ENCODE measurements at regions not wholly inside any gene's neighbourhood (a gene's known extent, or its start where the extent isn't known, plus 50 kb on each side); places are given as distances from the start of the nearest gene placed in this dataset.
A peak's percentile ranks its signal among the peaks of the same experiment; 100 is the strongest.

GRCh38 chr2:203646266-203646864 is 60.1 kb upstream of the CD28 start:
- Histone ChIP-seq H3K9me3 (no peaks in the 10 kb centered on the region), H3K36me3 (no peaks in the 10 kb centered on the region), H3K27ac (no peak overlapping the region), H3K27me3 (no peaks in the 10 kb centered on the region), H3K4me1 (peaks cover 0 to 34% (median 31%) of the 10 kb centered on the region in 4 donors), H3K4me3 (no peak overlapping the region)
- DNase-seq, result no peak
- TF ChIP-seq EP300 (IDR thresholded peaks at IDR 0.05) (no peak), POLR2AphosphoS5 (IDR thresholded peaks at IDR 0.05) (no peak), CTCF (IDR thresholded peaks at IDR 0.05) (no peak), POLR2A (IDR thresholded peaks at IDR 0.05) (no peak)
- intact Hi-C loops (cut with DNase I), result no loop called here
- 87 to 93% methylated on average over 10 of the region's 10 CpGs for WGBS, 2 donors

DNA sequence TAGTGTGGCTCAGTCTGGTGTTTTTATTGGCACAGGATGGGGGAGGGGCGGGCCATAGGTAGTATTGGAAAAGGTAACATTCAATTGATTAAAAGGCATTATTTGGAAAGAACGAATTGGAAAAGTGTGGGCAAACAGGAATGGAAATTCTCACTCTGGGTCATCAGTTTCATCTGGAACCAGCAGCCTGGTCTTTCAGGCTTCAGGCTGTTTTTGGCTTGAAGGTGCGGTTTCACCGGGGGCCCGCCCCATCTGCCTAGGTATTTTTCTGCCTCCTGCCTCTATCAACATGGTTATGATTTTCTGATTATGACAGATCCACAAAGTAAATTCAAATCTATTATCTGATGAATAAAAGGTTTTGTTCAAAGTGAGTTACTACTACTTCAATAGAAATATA is 59.5 kb upstream of the CD28 start:
- intact Hi-C loops (cut with DNase I), result no loop called here
- Histone ChIP-seq H3K4me1 (peaks cover 0 to 40% (median 31%) of the 10 kb centered on the region in 4 donors), H3K27me3 (no peaks in the 10 kb centered on the region), H3K27ac (no peak overlapping the region), H3K36me3 (no peaks in the 10 kb centered on the region), H3K4me3 (no peak overlapping the region), H3K9me3 (no peaks in the 10 kb centered on the region)
- DNase-seq, result no peak
- WGBS, 2 donors, result 94 to 96% methylated on average over 5 of the region's 5 CpGs
- TF ChIP-seq POLR2AphosphoS5 (IDR thresholded peaks at IDR 0.05), result no peak
- TF ChIP-seq CTCF (IDR thresholded peaks at IDR 0.05), result no peak
- no peak for TF ChIP-seq EP300 (IDR thresholded peaks at IDR 0.05)
- no peak for TF ChIP-seq POLR2A (IDR thresholded peaks at IDR 0.05)

GRCh38 chr2:203647579-203647978 is 58.9 kb upstream of the CD28 start:
- WGBS, 2 donors, result 95 to 97% methylated on average over 1 of the region's 1 CpG
- intact Hi-C loops (cut with DNase I), result no loop called here
- TF ChIP-seq EP300 (IDR thresholded peaks at IDR 0.05) (no peak), POLR2A (IDR thresholded peaks at IDR 0.05) (no peak), POLR2AphosphoS5 (IDR thresholded peaks at IDR 0.05) (no peak), CTCF (IDR thresholded peaks at IDR 0.05) (no peak)

DNA sequence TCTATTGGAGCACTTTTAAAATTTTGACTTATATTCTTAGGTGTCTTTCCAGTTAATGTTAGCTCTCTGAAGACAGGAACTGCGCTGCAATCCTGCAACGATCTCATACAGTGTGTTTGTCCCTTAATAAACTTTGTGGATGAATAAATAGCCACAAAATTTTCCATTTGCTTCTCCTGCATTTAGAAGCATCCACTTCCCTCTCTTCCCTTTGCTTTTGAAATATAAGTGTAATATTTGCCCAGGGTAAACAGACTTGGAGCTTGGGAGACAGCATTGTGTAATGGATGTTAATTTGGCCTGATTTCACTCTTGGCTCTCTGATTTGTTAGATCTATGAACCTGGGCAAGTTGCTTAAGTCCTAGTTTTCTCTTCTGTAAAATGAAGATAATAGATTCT is 58.2 kb upstream of the CD28 start:
- Histone ChIP-seq H3K27me3 (no peaks in the 10 kb centered on the region), H3K27ac (peak overlapping the region in 1 of 4 donors; percentile 9), H3K36me3 (no peaks in the 10 kb centered on the region), H3K4me3 (no peak overlapping the region), H3K9me3 (no peaks in the 10 kb centered on the region), H3K4me1 (peaks cover 0 to 40% (median 31%) of the 10 kb centered on the region in 4 donors)
- intact Hi-C loops (cut with DNase I), result no loop called here
- DNase-seq, result no peak
- WGBS, 2 donors, result 15 to 63% methylated on average over 2 of the region's 2 CpGs
- TF ChIP-seq POLR2AphosphoS5 (IDR thresholded peaks at IDR 0.05) (no peak), EP300 (IDR thresholded peaks at IDR 0.05) (no peak), CTCF (IDR thresholded peaks at IDR 0.05) (no peak), POLR2A (IDR thresholded peaks at IDR 0.05) (no peak)

More at GRCh38 chr2:203647579-203647978, 58.9 kb upstream of the CD28 start:
- H3K36me3 ChIP-seq, result no peaks in the 10 kb centered on the region
- H3K4me3 ChIP-seq, result no peak overlapping the region
- no peak for DNase-seq
- H3K9me3 ChIP-seq, result no peaks in the 10 kb centered on the region
- no peaks in the 10 kb centered on the region for H3K27me3 ChIP-seq
- H3K27ac ChIP-seq, result no peak overlapping the region
- H3K4me1 ChIP-seq, result peaks cover 0 to 40% (median 31%) of the 10 kb centered on the region in 4 donors
